ENCODE measurements at regions not wholly inside any gene's neighbourhood (a gene's known extent, or its start where the extent isn't known, plus 50 kb on each side); places are given as distances from the start of the nearest gene placed in this dataset.

DNA sequence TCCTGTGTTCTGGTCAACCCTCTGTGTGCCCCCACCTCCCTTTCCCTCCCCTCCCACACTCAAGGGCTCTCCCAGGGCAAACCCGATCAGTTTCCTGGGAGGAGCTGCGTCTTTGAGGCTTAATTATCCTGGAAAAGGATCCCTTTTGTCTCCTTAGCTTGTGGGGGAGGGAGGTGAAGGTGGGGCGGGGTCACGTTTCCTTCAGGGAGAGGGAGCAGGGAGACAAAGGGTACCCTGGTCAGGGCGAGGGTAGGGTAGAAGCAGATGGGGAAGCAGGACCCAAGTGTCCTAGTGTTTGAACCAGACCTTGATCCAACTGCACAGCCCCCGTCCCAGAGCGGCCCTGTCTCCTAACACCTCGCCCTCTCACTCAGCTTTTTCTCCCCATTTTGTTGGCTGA is 90.1 kb downstream of the HIF1AN start:
- no peaks in the 10 kb centered on the region for H3K4me1 ChIP-seq (ENCODE audit: control insufficient read depth in 2 of 2, insufficient read depth in 2 of 2, low read length in 2 of 2)
- Mint-ChIP-seq H3K4me1 (peaks cover 0 to 6% (median 0%) of the 10 kb centered on the region in 7 donors), H3K4me3 (no peak overlapping the region), H3K27ac (no peak overlapping the region), H3K36me3 (no peaks in the 10 kb centered on the region), H3K27me3 (peaks cover 46 to 68% (median 55%) of the 10 kb centered on the region in 5 donors), H3K9me3 (no peaks in the 10 kb centered on the region)
- intact Hi-C loops (cut with micrococcal nuclease): no loop called here
- ChIA-PET POLR2A (no interaction called here), CTCF (no interaction called here)
- no peaks in the 10 kb centered on the region for H3K9me3 ChIP-seq (ENCODE audit: control insufficient read depth in 2 of 3, low read length in 3 of 3)
- no peaks in the 10 kb centered on the region for H3K36me3 ChIP-seq (ENCODE audit: control insufficient read depth in 2 of 3, insufficient read depth in 3 of 3, low read length in 3 of 3)
- peaks cover 0 to 7% of the 10 kb centered on the region in 2 donors for H3K27me3 ChIP-seq (ENCODE audit: control insufficient read depth in 2 of 2, insufficient read depth in 2 of 2, low read length in 2 of 2)
- DNase-seq: no peak
- H3K4me3 ChIP-seq (ENCODE audit: low read length): no peak overlapping the region
- no peak for ATAC-seq
- no peak overlapping the region for H3K27ac ChIP-seq (ENCODE audit: low read depth, low read length)

GRCh38 chr10:100628061-100628460 is 92.3 kb downstream of the HIF1AN start:
- H3K4me1 Mint-ChIP-seq: peaks cover 0 to 1% (median 0%) of the 10 kb centered on the region in 7 donors
- H3K36me3 Mint-ChIP-seq: no peaks in the 10 kb centered on the region
- H3K27me3 Mint-ChIP-seq: peaks cover 39 to 58% (median 47%) of the 10 kb centered on the region in 5 donors
- no peaks in the 10 kb centered on the region for H3K9me3 Mint-ChIP-seq
- ChIA-PET CTCF (interaction anchor here (0.7 kb wide), 1 partner anchor 113 kb away, joined by 4 read pairs; no protein-coding TSS in a partner anchor), POLR2A (no interaction called here)
- H3K4me1 ChIP-seq (ENCODE audit: control insufficient read depth in 2 of 2, insufficient read depth in 2 of 2, low read length in 2 of 2): no peaks in the 10 kb centered on the region
- ATAC-seq (no peak), DNase-seq (no peak)
- intact Hi-C loops (cut with micrococcal nuclease): no loop called here
- no peak overlapping the region for H3K27ac ChIP-seq (ENCODE audit: low read depth, low read length)
- no peaks in the 10 kb centered on the region for H3K36me3 ChIP-seq (ENCODE audit: control insufficient read depth in 2 of 3, insufficient read depth in 3 of 3, low read length in 3 of 3)
- H3K9me3 ChIP-seq (ENCODE audit: control insufficient read depth in 2 of 3, low read length in 3 of 3): no peaks in the 10 kb centered on the region
- H3K27me3 ChIP-seq (ENCODE audit: control insufficient read depth in 2 of 2, insufficient read depth in 2 of 2, low read length in 2 of 2): peaks cover 0 to 7% of the 10 kb centered on the region in 2 donors
- no peak overlapping the region for H3K4me3 ChIP-seq (ENCODE audit: low read length)
- H3K27ac Mint-ChIP-seq: no peak overlapping the region
- no peak overlapping the region for H3K4me3 Mint-ChIP-seq

- Histone ChIP-seq H3K27me3 (ENCODE audit: control insufficient read depth in 2 of 2, insufficient read depth in 2 of 2, low read length in 2 of 2) (peaks cover 0 to under 1% of the 10 kb centered on the region in 2 donors), H3K36me3 (ENCODE audit: control insufficient read depth in 2 of 3, insufficient read depth in 3 of 3, low read length in 3 of 3) (no peaks in the 10 kb centered on the region), H3K4me1 (ENCODE audit: control insufficient read depth in 2 of 2, insufficient read depth in 2 of 2, low read length in 2 of 2) (no peaks in the 10 kb centered on the region), H3K27ac (ENCODE audit: low read depth, low read length) (no peak overlapping the region), H3K4me3 (ENCODE audit: low read length) (no peak overlapping the region), H3K9me3 (ENCODE audit: control insufficient read depth in 2 of 3, low read length in 3 of 3) (no peaks in the 10 kb centered on the region)
- no peak overlapping the region for H3K27ac Mint-ChIP-seq
- ChIA-PET CTCF (interaction anchor here (0.7 kb wide), 1 partner anchor 11 kb away, joined by 3 read pairs; no protein-coding TSS in a partner anchor), POLR2A (no interaction called here)
- H3K27me3 Mint-ChIP-seq: peaks cover 30 to 53% (median 41%) of the 10 kb centered on the region in 5 donors
- intact Hi-C loops (cut with micrococcal nuclease): no loop called here
- H3K36me3 Mint-ChIP-seq: no peaks in the 10 kb centered on the region
- H3K4me1 Mint-ChIP-seq: no peaks in the 10 kb centered on the region
- ATAC-seq (no peak), DNase-seq (no peak)
- H3K4me3 Mint-ChIP-seq: no peak overlapping the region
- H3K9me3 Mint-ChIP-seq: peaks cover 0 to 2% (median 0%) of the 10 kb centered on the region in 11 donors
Measured at GRCh38 chr10:100631192-100631591, 95.4 kb downstream of the HIF1AN start.

GRCh38 chr10:100632027-100632426 is 96.3 kb downstream of the HIF1AN start:
- ATAC-seq (no peak), DNase-seq (no peak)
- no peak overlapping the region for H3K4me3 Mint-ChIP-seq
- H3K36me3 Mint-ChIP-seq: no peaks in the 10 kb centered on the region
- H3K9me3 Mint-ChIP-seq: peaks cover 0 to 2% (median 0%) of the 10 kb centered on the region in 11 donors
- Histone ChIP-seq H3K4me3 (ENCODE audit: low read length) (no peak overlapping the region), H3K36me3 (ENCODE audit: control insufficient read depth in 2 of 3, insufficient read depth in 3 of 3, low read length in 3 of 3) (no peaks in the 10 kb centered on the region), H3K27ac (ENCODE audit: low read depth, low read length) (no peak overlapping the region), H3K4me1 (ENCODE audit: control insufficient read depth in 2 of 2, insufficient read depth in 2 of 2, low read length in 2 of 2) (no peaks in the 10 kb centered on the region), H3K27me3 (ENCODE audit: control insufficient read depth in 2 of 2, insufficient read depth in 2 of 2, low read length in 2 of 2) (no peaks in the 10 kb centered on the region), H3K9me3 (ENCODE audit: control insufficient read depth in 2 of 3, low read length in 3 of 3) (no peaks in the 10 kb centered on the region)
- ChIA-PET CTCF (no interaction called here), POLR2A (no interaction called here)
- peak overlapping the region in 1 of 9 donors; percentile 1 for H3K27ac Mint-ChIP-seq
- intact Hi-C loops (cut with micrococcal nuclease): no loop called here
- peaks cover 23 to 51% (median 40%) of the 10 kb centered on the region in 5 donors for H3K27me3 Mint-ChIP-seq
- no peaks in the 10 kb centered on the region for H3K4me1 Mint-ChIP-seq

DNA sequence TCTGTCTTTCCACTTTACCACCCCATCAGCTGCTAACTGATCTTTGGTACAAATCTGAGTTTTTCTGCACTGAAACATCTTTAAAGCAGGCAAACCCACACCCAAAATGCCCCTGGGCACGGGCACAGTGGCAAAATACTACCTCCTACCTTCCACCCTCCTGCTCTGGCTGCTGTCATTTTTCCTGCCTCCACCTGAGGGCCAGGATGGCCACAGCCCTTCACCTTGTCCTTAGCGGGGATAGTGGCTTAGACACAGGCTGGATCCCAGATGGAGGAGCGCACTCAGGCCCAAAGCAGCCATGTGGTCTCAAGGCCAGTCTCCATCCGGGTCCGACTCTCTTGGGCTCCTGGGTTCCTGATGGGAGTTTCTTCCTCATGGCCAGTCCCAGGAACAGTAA is 98.3 kb downstream of the HIF1AN start:
- Mint-ChIP-seq H3K4me1 (no peaks in the 10 kb centered on the region), H3K27ac (no peak overlapping the region), H3K4me3 (no peak overlapping the region), H3K27me3 (peaks cover 30 to 53% (median 47%) of the 10 kb centered on the region in 5 donors), H3K36me3 (no peaks in the 10 kb centered on the region), H3K9me3 (peaks cover 0 to 2% (median 0%) of the 10 kb centered on the region in 11 donors)
- Histone ChIP-seq H3K36me3 (ENCODE audit: control insufficient read depth in 2 of 3, insufficient read depth in 3 of 3, low read length in 3 of 3) (no peaks in the 10 kb centered on the region), H3K4me3 (ENCODE audit: low read length) (no peak overlapping the region), H3K27ac (ENCODE audit: low read depth, low read length) (no peak overlapping the region), H3K9me3 (ENCODE audit: control insufficient read depth in 2 of 3, low read length in 3 of 3) (no peaks in the 10 kb centered on the region), H3K4me1 (ENCODE audit: control insufficient read depth in 2 of 2, insufficient read depth in 2 of 2, low read length in 2 of 2) (no peaks in the 10 kb centered on the region), H3K27me3 (ENCODE audit: control insufficient read depth in 2 of 2, insufficient read depth in 2 of 2, low read length in 2 of 2) (peaks cover 0 to 1% of the 10 kb centered on the region in 2 donors)
- CTCF ChIA-PET: no interaction called here
- no peak for ATAC-seq
- POLR2A ChIA-PET: no interaction called here
- intact Hi-C loops (cut with micrococcal nuclease): no loop called here
- DNase-seq: no peak

DNA sequence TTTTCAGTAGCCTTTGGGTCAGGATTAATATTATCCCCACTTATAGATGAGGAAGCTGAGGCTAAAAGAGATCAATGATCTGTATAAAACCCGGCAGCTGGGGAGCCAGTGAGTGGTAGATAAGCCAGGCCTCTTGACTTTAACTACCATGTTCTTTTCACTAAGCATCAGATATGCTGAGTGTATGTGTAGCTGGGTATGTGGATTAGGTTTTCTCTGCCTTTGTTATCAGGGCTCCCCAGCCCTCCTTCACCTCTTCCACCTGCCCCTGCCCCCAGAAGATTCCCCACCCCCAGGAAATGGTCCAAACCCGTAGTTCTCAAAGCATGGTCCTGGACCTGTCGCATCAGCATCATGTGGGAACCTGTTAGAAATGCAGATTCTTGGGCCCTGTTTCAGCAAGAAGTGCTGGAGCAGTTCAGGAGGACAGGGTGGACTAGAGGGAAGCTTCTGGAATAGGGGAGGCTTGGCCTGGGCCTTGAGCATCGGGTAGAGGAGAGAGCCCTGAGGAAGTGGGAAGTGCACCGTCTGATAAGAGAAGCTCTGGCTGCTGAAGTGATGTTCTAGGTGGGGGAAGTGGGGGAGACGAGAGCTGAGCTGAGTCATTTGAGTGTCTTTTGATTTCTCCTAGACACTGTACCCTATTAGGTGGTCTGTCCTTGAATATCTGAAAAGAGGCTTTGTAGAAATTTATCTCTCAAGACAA is 101.3 kb downstream of the HIF1AN start:
- no peaks in the 10 kb centered on the region for H3K4me1 ChIP-seq (ENCODE audit: control insufficient read depth in 2 of 2, insufficient read depth in 2 of 2, low read length in 2 of 2)
- no peak for ATAC-seq
- Mint-ChIP-seq H3K27ac (no peak overlapping the region), H3K9me3 (peaks cover 0 to 3% (median 0%) of the 10 kb centered on the region in 11 donors), H3K4me3 (no peak overlapping the region), H3K36me3 (peaks cover 0 to 8% (median 0%) of the 10 kb centered on the region in 5 donors), H3K27me3 (peaks cover 40 to 69% (median 61%) of the 10 kb centered on the region in 5 donors), H3K4me1 (no peaks in the 10 kb centered on the region)
- CTCF ChIA-PET: no interaction called here
- no peak overlapping the region for H3K27ac ChIP-seq (ENCODE audit: low read depth, low read length)
- H3K4me3 ChIP-seq (ENCODE audit: low read length): no peak overlapping the region
- DNase-seq: no peak
- H3K9me3 ChIP-seq (ENCODE audit: control insufficient read depth in 2 of 3, low read length in 3 of 3): no peaks in the 10 kb centered on the region
- intact Hi-C loops (cut with micrococcal nuclease): no loop called here
- POLR2A ChIA-PET: no interaction called here
- H3K36me3 ChIP-seq (ENCODE audit: control insufficient read depth in 2 of 3, insufficient read depth in 3 of 3, low read length in 3 of 3): no peaks in the 10 kb centered on the region
- H3K27me3 ChIP-seq (ENCODE audit: control insufficient read depth in 2 of 2, insufficient read depth in 2 of 2, low read length in 2 of 2): peaks cover 0 to 7% of the 10 kb centered on the region in 2 donors

DNA sequence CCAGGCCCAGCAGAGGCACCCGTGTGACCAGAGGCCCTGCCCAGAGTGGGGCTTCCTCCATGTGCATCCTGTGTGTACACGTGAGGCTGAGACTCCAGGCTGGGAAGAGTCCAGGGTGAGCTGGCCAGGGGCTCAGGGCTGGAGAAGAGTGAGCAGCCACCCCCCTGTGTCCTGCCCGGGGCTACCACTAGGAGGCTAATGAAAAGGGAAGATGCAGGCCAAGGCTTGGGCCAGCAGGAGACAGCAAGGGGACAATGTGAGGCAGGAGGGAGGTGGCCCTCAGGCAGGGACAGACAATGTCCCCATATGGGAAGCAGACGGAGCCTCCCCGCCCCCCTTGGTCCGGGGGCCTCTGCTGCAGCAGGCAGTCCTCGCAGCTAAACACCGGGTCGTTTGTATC is 102.0 kb downstream of the HIF1AN start:
- Histone ChIP-seq H3K27me3 (ENCODE audit: control insufficient read depth in 2 of 2, insufficient read depth in 2 of 2, low read length in 2 of 2) (peaks cover 0 to 7% of the 10 kb centered on the region in 2 donors), H3K9me3 (ENCODE audit: control insufficient read depth in 2 of 3, low read length in 3 of 3) (no peaks in the 10 kb centered on the region), H3K4me1 (ENCODE audit: control insufficient read depth in 2 of 2, insufficient read depth in 2 of 2, low read length in 2 of 2) (no peaks in the 10 kb centered on the region), H3K4me3 (ENCODE audit: low read length) (no peak overlapping the region), H3K27ac (ENCODE audit: low read depth, low read length) (no peak overlapping the region), H3K36me3 (ENCODE audit: control insufficient read depth in 2 of 3, insufficient read depth in 3 of 3, low read length in 3 of 3) (no peaks in the 10 kb centered on the region)
- Mint-ChIP-seq H3K9me3 (peaks cover 0 to 3% (median 0%) of the 10 kb centered on the region in 11 donors), H3K4me1 (peaks cover 0 to 2% (median 0%) of the 10 kb centered on the region in 7 donors), H3K27me3 (peaks cover 46 to 73% (median 64%) of the 10 kb centered on the region in 5 donors), H3K36me3 (peaks cover 0 to 13% (median 0%) of the 10 kb centered on the region in 5 donors), H3K4me3 (no peak overlapping the region), H3K27ac (no peak overlapping the region)
- intact Hi-C loops (cut with micrococcal nuclease): no loop called here
- ATAC-seq (no peak), DNase-seq (no peak)
- CTCF ChIA-PET: no interaction called here
- POLR2A ChIA-PET: no interaction called here

Data from naive thymus-derived CD4-positive, alpha-beta T cell (primary cell).